Fibroblast of mammary gland (primary cell): ENCODE measurements at regions not wholly inside any gene's neighbourhood (a gene's known extent, or its start where the extent isn't known, plus 50 kb on each side); places are given as distances from the start of the nearest gene placed in this dataset.

Experiments
- DNase-seq: peaks from one replicate; pipeline ENCODE4 v3.0.0-alpha.2; 2010; ENCODE audit warnings: low read depth
- H3K4me3 ChIP-seq: 2 replicates; pipeline ENCODE4 v1.5.1; 2011; ENCODE audit warnings: low read depth, mild to moderate bottlenecking, low read length, moderate library complexity; ENCODE audit not compliant: control insufficient read depth
- CTCF ChIP-seq: conservative IDR thresholded peaks from 2 replicates; pipeline ENCODE4 v1.5.1; 2011; ENCODE audit warnings: low read depth, low read length, inconsistent platforms; ENCODE audit not compliant: control insufficient read depth, insufficient read depth

- no peak overlapping the region for H3K4me3 ChIP-seq
- DNase-seq = peak; percentile 23
- no peak for TF ChIP-seq CTCF
These were observed 163.5 kb upstream of the IVNS1ABP start for GRCh38 chr1:185480545-185480944.

- no peak overlapping the region for H3K4me3 ChIP-seq
- no peak for DNase-seq
- TF ChIP-seq CTCF = no peak
These were observed 162.8 kb upstream of the IVNS1ABP start for GRCh38 chr1:185479796-185480195.

- H3K4me3 ChIP-seq = no peak overlapping the region
- TF ChIP-seq CTCF = no peak
These were observed 161.8 kb upstream of the IVNS1ABP start for GRCh38 chr1:185478877-185479276.

GRCh38 chr1:185477638-185478580, 160.9 kb upstream of the IVNS1ABP start:
- DNase-seq = no peak
- no peak for TF ChIP-seq CTCF

More at GRCh38 chr1:185478877-185479276, 161.8 kb upstream of the IVNS1ABP start:
- DNase-seq = no peak

GRCh38 chr1:185474440-185475149, 157.6 kb upstream of the IVNS1ABP start:
- TF ChIP-seq CTCF = no peak
- H3K4me3 ChIP-seq = no peak overlapping the region
- no peak for DNase-seq

More at GRCh38 chr1:185477638-185478580, 160.9 kb upstream of the IVNS1ABP start:
- H3K4me3 ChIP-seq = no peak overlapping the region

GRCh38 chr1:185473186-185473585, 156.1 kb upstream of the IVNS1ABP start:
- H3K4me3 ChIP-seq = no peak overlapping the region
- TF ChIP-seq CTCF = no peak
- no peak for DNase-seq
